Karpas-422 (cell line): ENCODE measurements at regions not wholly inside any gene's neighbourhood (a gene's known extent, or its start where the extent isn't known, plus 50 kb on each side); places are given as distances from the start of the nearest gene placed in this dataset.

ENCODE experiments used
- DNase-seq: peaks from one replicate; pipeline ENCODE4 v3.0.0-alpha.2; 2015
- H2AFZ ChIP-seq: fragments of 200-600 bp; sonication (generic); 2 replicates; pipeline ENCODE4 v1.6.1; 2014; ENCODE audit warnings: antibody characterized with exemption, low read length, mixed read lengths
- H3K27ac ChIP-seq: fragments of 200-600 bp; sonication (generic); 2 replicates; pipeline ENCODE4 v1.5.1; 2014; ENCODE audit warnings: mild to moderate bottlenecking, low read length, moderate library complexity
- H3K27me3 ChIP-seq: fragments of 200-600 bp; sonication (generic); 2 replicates; pipeline ENCODE4 v1.6.1; 2014; ENCODE audit warnings: low read length, mixed read lengths
- H3K36me3 ChIP-seq: fragments of 200-600 bp; sonication (generic); 2 replicates; pipeline ENCODE4 v1.6.1; 2014; ENCODE audit warnings: low read length, mixed read lengths; ENCODE audit not compliant: insufficient read depth
- H3K4me1 ChIP-seq: fragments of 200-600 bp; sonication (generic); 2 replicates; pipeline ENCODE4 v1.6.1; 2014; ENCODE audit warnings: mild to moderate bottlenecking, low read length, mixed read lengths
- H3K4me2 ChIP-seq: fragments of 200-600 bp; sonication (generic); 2 replicates; pipeline ENCODE4 v1.6.1; 2014; ENCODE audit warnings: low read length, low read depth, mild to moderate bottlenecking; ENCODE audit not compliant: poor library complexity, severe bottlenecking
- H3K4me3 ChIP-seq: fragments of 200-600 bp; sonication (generic); 2 replicates; pipeline ENCODE4 v1.5.1; 2014; ENCODE audit warnings: mild to moderate bottlenecking, antibody characterized with exemption, low read length, mixed read lengths
- H3K79me2 ChIP-seq: fragments of 200-600 bp; sonication (generic); 2 replicates; pipeline ENCODE4 v1.6.1; 2014; ENCODE audit warnings: mild to moderate bottlenecking, low read length, mixed read lengths
- H3K9ac ChIP-seq: fragments of 200-600 bp; sonication (generic); 2 replicates; pipeline ENCODE4 v1.6.0; 2014; ENCODE audit warnings: low read length
- H3K9me2 ChIP-seq: fragments of 200-600 bp; sonication (generic), shearing (Covaris generic); replicated peaks from 2 replicates; pipeline ENCODE4 v1.6.0; 2014; ENCODE audit warnings: mild to moderate bottlenecking, low read length, moderate library complexity; ENCODE audit not compliant: insufficient read depth
- H3K9me3 ChIP-seq: fragments of 300-700, 200-600 bp; sonication (generic); 2 replicates; pipeline ENCODE4 v1.6.1; 2014; ENCODE audit warnings: low read length, mixed read lengths
- H4K20me1 ChIP-seq: fragments of 200-600 bp; sonication (generic); 2 replicates; pipeline ENCODE4 v1.6.1; 2014; ENCODE audit warnings: mild to moderate bottlenecking, antibody characterized with exemption, low read length, low read depth; ENCODE audit not compliant: insufficient read depth

GRCh38 chr2:241924069-241924908, 54.8 kb downstream of the RTP5 start:
- H3K9ac ChIP-seq, result no peak overlapping the region
- no peak for DNase-seq

GRCh38 chr2:241924909-241925250, 55.4 kb downstream of the RTP5 start:
- H2AFZ ChIP-seq, result no peak overlapping the region
- peaks cover 7% of the 10 kb centered on the region; the same call in 1 of the 2 replicates for H4K20me1 ChIP-seq
- H3K9ac ChIP-seq, result no peak overlapping the region
- H3K4me3 ChIP-seq, result no peak overlapping the region
- no peaks in the 10 kb centered on the region for H3K36me3 ChIP-seq
- no peaks in the 10 kb centered on the region for H3K4me1 ChIP-seq
- no peaks in the 10 kb centered on the region for H3K79me2 ChIP-seq
- H3K4me2 ChIP-seq, result no peak overlapping the region
- H3K27ac ChIP-seq, result no peak overlapping the region
- no peaks in the 10 kb centered on the region for H3K9me2 ChIP-seq
- no peaks in the 10 kb centered on the region for H3K27me3 ChIP-seq
- no peaks in the 10 kb centered on the region for H3K9me3 ChIP-seq
- DNase-seq, result no peak

More at GRCh38 chr2:241924069-241924908, 54.8 kb downstream of the RTP5 start:
- H3K9me2 ChIP-seq, result no peaks in the 10 kb centered on the region
- no peak overlapping the region for H3K4me3 ChIP-seq
- no peak overlapping the region for H3K4me2 ChIP-seq
- no peaks in the 10 kb centered on the region for H3K9me3 ChIP-seq
- H2AFZ ChIP-seq, result no peak overlapping the region
- no peak overlapping the region for H3K27ac ChIP-seq
- H4K20me1 ChIP-seq, result peaks cover 7% of the 10 kb centered on the region; the same call in 1 of the 2 replicates
- H3K27me3 ChIP-seq, result no peaks in the 10 kb centered on the region
- H3K36me3 ChIP-seq, result no peaks in the 10 kb centered on the region
- H3K4me1 ChIP-seq, result no peaks in the 10 kb centered on the region
- H3K79me2 ChIP-seq, result no peaks in the 10 kb centered on the region

- H3K4me2 ChIP-seq, result no peak overlapping the region
- peaks cover 7% of the 10 kb centered on the region; the same call in 1 of the 2 replicates for H4K20me1 ChIP-seq
- H3K36me3 ChIP-seq, result no peaks in the 10 kb centered on the region
- no peaks in the 10 kb centered on the region for H3K4me1 ChIP-seq
- no peaks in the 10 kb centered on the region for H3K79me2 ChIP-seq
- no peak overlapping the region for H3K9ac ChIP-seq
- H3K9me2 ChIP-seq, result no peaks in the 10 kb centered on the region
- no peak overlapping the region for H2AFZ ChIP-seq
- no peak overlapping the region for H3K27ac ChIP-seq
- H3K4me3 ChIP-seq, result no peak overlapping the region
- DNase-seq, result no peak
- H3K9me3 ChIP-seq, result no peaks in the 10 kb centered on the region
- no peaks in the 10 kb centered on the region for H3K27me3 ChIP-seq
Measured at GRCh38 chr2:241925277-241925676, 55.7 kb downstream of the RTP5 start.

GRCh38 chr2:241925821-241926441, 56.4 kb downstream of the RTP5 start:
- Histone ChIP-seq H3K4me2 (no peak overlapping the region), H3K9me2 (no peaks in the 10 kb centered on the region), H3K27me3 (no peaks in the 10 kb centered on the region), H3K4me1 (no peaks in the 10 kb centered on the region), H3K79me2 (no peaks in the 10 kb centered on the region), H3K36me3 (no peaks in the 10 kb centered on the region), H3K9me3 (no peaks in the 10 kb centered on the region), H3K27ac (no peak overlapping the region), H2AFZ (no peak overlapping the region), H3K4me3 (no peak overlapping the region), H3K9ac (no peak overlapping the region), H4K20me1 (peaks cover 7% of the 10 kb centered on the region; the same call in 1 of the 2 replicates)
- DNase-seq, result no peak

GRCh38 chr2:241926541-241927311, 57.2 kb downstream of the RTP5 start:
- Histone ChIP-seq H3K9me3 (no peaks in the 10 kb centered on the region), H3K9me2 (no peaks in the 10 kb centered on the region), H3K27me3 (no peaks in the 10 kb centered on the region), H3K4me2 (no peak overlapping the region), H4K20me1 (peaks cover 7% of the 10 kb centered on the region; the same call in 1 of the 2 replicates), H2AFZ (no peak overlapping the region), H3K9ac (no peak overlapping the region), H3K36me3 (no peaks in the 10 kb centered on the region), H3K79me2 (no peaks in the 10 kb centered on the region), H3K4me1 (no peaks in the 10 kb centered on the region), H3K4me3 (no peak overlapping the region), H3K27ac (no peak overlapping the region)
- DNase-seq, result no peak

DNA sequence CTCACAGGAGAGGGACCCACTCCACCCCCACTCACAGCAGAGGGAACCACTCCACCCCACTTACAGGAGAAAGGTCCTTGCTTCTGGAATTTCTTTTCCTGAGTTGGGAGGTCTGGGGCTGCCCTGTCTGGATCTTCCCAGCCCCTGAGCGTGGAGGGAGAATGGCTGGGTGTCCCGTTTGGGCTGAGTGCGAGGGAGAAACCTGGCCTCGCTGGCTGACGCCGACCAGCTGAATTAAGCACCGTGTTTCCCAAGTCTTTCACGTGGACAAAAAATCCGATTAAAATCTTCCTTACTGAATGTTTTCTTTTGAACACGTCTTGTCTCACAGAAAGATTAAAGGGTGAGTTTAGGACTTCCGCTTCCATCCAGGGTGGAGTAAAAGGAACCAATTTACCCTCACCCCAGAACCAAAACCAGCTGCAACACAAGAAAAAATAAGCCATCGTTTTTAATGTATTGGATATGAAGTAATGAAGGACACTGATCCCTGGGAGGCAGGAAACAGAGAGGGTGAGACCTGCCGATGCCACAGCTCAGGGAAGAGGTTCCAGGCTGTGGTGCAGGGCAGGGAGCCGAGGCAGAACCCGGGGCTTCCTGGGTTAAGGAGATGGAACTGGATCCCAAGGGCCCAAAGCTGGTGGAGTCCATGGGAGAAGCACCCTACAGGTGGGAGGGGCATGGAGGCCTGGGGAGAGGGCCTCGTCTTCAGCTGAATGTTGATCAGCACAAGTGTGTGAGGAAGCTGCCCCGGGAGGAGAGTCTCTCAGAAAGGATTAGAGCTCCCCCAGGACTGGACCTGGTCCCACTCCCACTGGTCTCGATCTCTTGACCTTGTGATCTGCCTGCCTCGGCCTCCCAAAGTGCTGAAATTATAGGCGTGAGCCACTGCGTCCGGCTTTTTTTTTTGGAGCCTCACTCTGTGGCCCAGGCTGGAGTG, 60.3 kb downstream of the RTP5 start:
- DNase-seq, result no peak
- H3K4me3 ChIP-seq, result no peak overlapping the region
- no peaks in the 10 kb centered on the region for H3K9me3 ChIP-seq
- H3K4me2 ChIP-seq, result no peak overlapping the region
- H4K20me1 ChIP-seq, result peaks cover 7% of the 10 kb centered on the region; the same call in 1 of the 2 replicates
- no peaks in the 10 kb centered on the region for H3K9me2 ChIP-seq
- H3K4me1 ChIP-seq, result no peaks in the 10 kb centered on the region
- no peak overlapping the region for H3K27ac ChIP-seq
- no peaks in the 10 kb centered on the region for H3K79me2 ChIP-seq
- no peaks in the 10 kb centered on the region for H3K36me3 ChIP-seq
- H3K27me3 ChIP-seq, result no peaks in the 10 kb centered on the region
- H3K9ac ChIP-seq, result no peak overlapping the region
- no peak overlapping the region for H2AFZ ChIP-seq

GRCh38 chr2:241931084-241931975, 61.8 kb downstream of the RTP5 start:
- H3K4me1 ChIP-seq, result no peaks in the 10 kb centered on the region
- no peak for DNase-seq
- H4K20me1 ChIP-seq, result peaks cover under 1% of the 10 kb centered on the region; the same call in 1 of the 2 replicates
- no peak overlapping the region for H3K27ac ChIP-seq
- H3K9me3 ChIP-seq, result no peaks in the 10 kb centered on the region
- H3K9ac ChIP-seq, result no peak overlapping the region
- H3K36me3 ChIP-seq, result no peaks in the 10 kb centered on the region
- no peak overlapping the region for H3K4me3 ChIP-seq
- H3K4me2 ChIP-seq, result no peak overlapping the region
- no peak overlapping the region for H2AFZ ChIP-seq
- H3K9me2 ChIP-seq, result no peaks in the 10 kb centered on the region
- H3K79me2 ChIP-seq, result no peaks in the 10 kb centered on the region
- no peaks in the 10 kb centered on the region for H3K27me3 ChIP-seq
